ENCODE measurements at regions not wholly inside any gene's neighbourhood (a gene's known extent, or its start where the extent isn't known, plus 50 kb on each side); places are given as distances from the start of the nearest gene placed in this dataset.

GRCh38 chr4:23237771-23238170 is 545.0 kb downstream of the GBA3 start:
- DNase-seq (ENCODE audit: low read depth) = peak; percentile 2
- no peak overlapping the region for H3K4me3 ChIP-seq (ENCODE audit: low read depth, low read length)
- TF ChIP-seq CTCF (conservative IDR thresholded peaks at IDR 0.05; ENCODE audit: low read depth, low read length) = no peak

GRCh38 chr4:23235628-23236390 is 543.1 kb downstream of the GBA3 start:
- no peak overlapping the region for H3K4me3 ChIP-seq (ENCODE audit: low read depth, low read length)
- TF ChIP-seq CTCF (conservative IDR thresholded peaks at IDR 0.05; ENCODE audit: low read depth, low read length) = no peak
- no peak for DNase-seq (ENCODE audit: low read depth)

- TF ChIP-seq CTCF (conservative IDR thresholded peaks at IDR 0.05; ENCODE audit: low read depth, low read length) = no peak
Observed at GRCh38 chr4:23234716-23235115, 542.0 kb downstream of the GBA3 start.

GRCh38 chr4:23234018-23234417 is 541.3 kb downstream of the GBA3 start:
- TF ChIP-seq CTCF (conservative IDR thresholded peaks at IDR 0.05; ENCODE audit: low read depth, low read length) = no peak
- no peak for DNase-seq (ENCODE audit: low read depth)
- H3K4me3 ChIP-seq (ENCODE audit: low read depth, low read length) = no peak overlapping the region

More at GRCh38 chr4:23234716-23235115, 542.0 kb downstream of the GBA3 start:
- DNase-seq (ENCODE audit: low read depth) = no peak
- H3K4me3 ChIP-seq (ENCODE audit: low read depth, low read length) = no peak overlapping the region

GRCh38 chr4:23233596-23233995 is 540.9 kb downstream of the GBA3 start:
- no peak overlapping the region for H3K4me3 ChIP-seq (ENCODE audit: low read depth, low read length)
- no peak for DNase-seq (ENCODE audit: low read depth)
- no peak for TF ChIP-seq CTCF (conservative IDR thresholded peaks at IDR 0.05; ENCODE audit: low read depth, low read length)

- no peak overlapping the region for H3K4me3 ChIP-seq (ENCODE audit: low read depth, low read length)
- TF ChIP-seq CTCF (conservative IDR thresholded peaks at IDR 0.05; ENCODE audit: low read depth, low read length) = no peak
- DNase-seq (ENCODE audit: low read depth) = no peak
Observed at GRCh38 chr4:23232987-23233386, 540.2 kb downstream of the GBA3 start.

- no peak for TF ChIP-seq CTCF (conservative IDR thresholded peaks at IDR 0.05; ENCODE audit: low read depth, low read length)
- no peak for DNase-seq (ENCODE audit: low read depth)
- no peak overlapping the region for H3K4me3 ChIP-seq (ENCODE audit: low read depth, low read length)
Observed at GRCh38 chr4:23225564-23225963, 532.8 kb downstream of the GBA3 start.
